HepG2 (cell line): ENCODE measurements at regions not wholly inside any gene's neighbourhood (a gene's known extent, or its start where the extent isn't known, plus 50 kb on each side); places are given as distances from the start of the nearest gene placed in this dataset.

Experiments
- CBX2 ChIP-seq, 2 experiments: fragments of 200-600 bp in 1 of 2; sonication (generic); formaldehyde crosslinking in 1 of 2; IDR thresholded peaks; 2 replicates each; pipeline versions ENCODE4 v1.7.0 to v1.8.1; 2018 to 2022; ENCODE audit warnings: low read depth in 2 of 2, low read length in 1 of 2, mild to moderate bottlenecking in 1 of 2, missing genetic modification reagents in 1 of 2
- CREB1 ChIP-seq, 2 experiments: fragments of 450-650 bp in 1 of 2; IDR thresholded peaks; 2 replicates each; pipeline ENCODE4 v1.6.1; 2016 to 2017; ENCODE audit warnings: control low read depth in 1 of 2, mild to moderate bottlenecking in 1 of 2, missing compliant biosample characterization in 1 of 2, missing genetic modification characterization in 1 of 2
- FOXK2 ChIP-seq: fragments of 450-650 bp; IDR thresholded peaks from 2 replicates; pipeline ENCODE4 v1.6.1; 2016
- FOXP1 ChIP-seq, 2 experiments: fragments of 450-650 bp in 1 of 2; IDR thresholded peaks; 2 replicates each; pipeline ENCODE4 v1.6.1; 2017 to 2018; ENCODE audit warnings: antibody characterized with exemption in 1 of 2
- ISX ChIP-seq: sonication (generic); formaldehyde crosslinking; conservative IDR thresholded peaks from 2 replicates; pipeline ENCODE4 v1.5.0; 2020; ENCODE audit warnings: missing genetic modification reagents
- NR1H2 ChIP-seq: sonication (generic); formaldehyde crosslinking; IDR thresholded peaks from 2 replicates; pipeline ENCODE4 v1.8.1; 2022; ENCODE audit warnings: low read depth, missing genetic modification reagents, borderline replicate concordance
- TCF12 ChIP-seq, 2 experiments: fragments of 450-650 bp in 1 of 2; sonication (generic) in 1 of 2; formaldehyde crosslinking in 1 of 2; IDR thresholded peaks; 2 replicates each; pipeline versions ENCODE4 v1.6.1 to v1.8.0; 2017 to 2022; ENCODE audit warnings: antibody characterized with exemption in 1 of 2, mild to moderate bottlenecking in 1 of 2, missing genetic modification reagents in 1 of 2, moderate library complexity in 1 of 2
- TRIM24 ChIP-seq: sonication (generic); formaldehyde crosslinking; IDR thresholded peaks from 2 replicates; pipeline ENCODE4 v1.8.0; 2022; ENCODE audit warnings: mild to moderate bottlenecking, missing genetic modification reagents
- U2AF2 ChIP-seq: fragments of 200-400 bp; formaldehyde crosslinking; IDR thresholded peaks from 2 replicates; pipeline ENCODE4 v1.6.1; 2017; ENCODE audit warnings: low read depth, mild to moderate bottlenecking, low read length
- ZBTB7B ChIP-seq: sonication (generic); formaldehyde crosslinking; IDR thresholded peaks from 2 replicates; pipeline ENCODE4 v1.4.0; 2020; ENCODE audit warnings: missing genetic modification reagents
- ZFP62 ChIP-seq: sonication (generic); formaldehyde crosslinking; IDR thresholded peaks from 2 replicates; pipeline ENCODE4 v1.4.0; 2020; ENCODE audit warnings: missing genetic modification reagents
- ZNF263 ChIP-seq: sonication (generic); formaldehyde crosslinking; IDR thresholded peaks from 2 replicates; pipeline ENCODE4 v1.4.0; 2020; ENCODE audit warnings: missing genetic modification reagents
- ZNF274 ChIP-seq: sonication (generic); formaldehyde crosslinking; IDR thresholded peaks from 2 replicates; pipeline ENCODE4 v1.5.1; 2020; ENCODE audit warnings: mild to moderate bottlenecking, missing genetic modification reagents
- ZNF317 ChIP-seq: sonication (generic); formaldehyde crosslinking; IDR thresholded peaks from 2 replicates; pipeline ENCODE4 v1.5.0; 2020; ENCODE audit warnings: mild to moderate bottlenecking, missing genetic modification reagents
- ZNF446 ChIP-seq: sonication (generic); formaldehyde crosslinking; IDR thresholded peaks from 2 replicates; pipeline ENCODE4 v1.5.0; 2020; ENCODE audit warnings: mild to moderate bottlenecking, missing genetic modification reagents
- ZNF615 ChIP-seq: sonication (generic); formaldehyde crosslinking; IDR thresholded peaks from 2 replicates; pipeline ENCODE4 v1.5.0; 2020; ENCODE audit warnings: mild to moderate bottlenecking, missing genetic modification reagents, borderline replicate concordance
- TF ChIP-seq, protein P1 (sequence below): sonication (generic); formaldehyde crosslinking; IDR thresholded peaks from 2 replicates; pipeline ENCODE4 v1.5.1; 2020; ENCODE audit warnings: missing genetic modification reagents, mild to moderate bottlenecking, borderline replicate concordance
- TF ChIP-seq, protein P2 (sequence below): sonication (generic); formaldehyde crosslinking; IDR thresholded peaks from 2 replicates; pipeline ENCODE4 v1.9.0; 2021; ENCODE audit warnings: missing genetic modification reagents, mild to moderate bottlenecking, borderline replicate concordance
- TF ChIP-seq, protein P3 (sequence below): sonication (generic); formaldehyde crosslinking; IDR thresholded peaks from 2 replicates; pipeline ENCODE4 v1.4.0; 2020; ENCODE audit warnings: missing genetic modification reagents, borderline replicate concordance
- TF ChIP-seq, protein P4 (sequence below): sonication (generic); formaldehyde crosslinking; IDR thresholded peaks from 2 replicates; pipeline ENCODE4 v1.8.0; 2022; ENCODE audit warnings: mild to moderate bottlenecking, missing genetic modification reagents

DNA sequence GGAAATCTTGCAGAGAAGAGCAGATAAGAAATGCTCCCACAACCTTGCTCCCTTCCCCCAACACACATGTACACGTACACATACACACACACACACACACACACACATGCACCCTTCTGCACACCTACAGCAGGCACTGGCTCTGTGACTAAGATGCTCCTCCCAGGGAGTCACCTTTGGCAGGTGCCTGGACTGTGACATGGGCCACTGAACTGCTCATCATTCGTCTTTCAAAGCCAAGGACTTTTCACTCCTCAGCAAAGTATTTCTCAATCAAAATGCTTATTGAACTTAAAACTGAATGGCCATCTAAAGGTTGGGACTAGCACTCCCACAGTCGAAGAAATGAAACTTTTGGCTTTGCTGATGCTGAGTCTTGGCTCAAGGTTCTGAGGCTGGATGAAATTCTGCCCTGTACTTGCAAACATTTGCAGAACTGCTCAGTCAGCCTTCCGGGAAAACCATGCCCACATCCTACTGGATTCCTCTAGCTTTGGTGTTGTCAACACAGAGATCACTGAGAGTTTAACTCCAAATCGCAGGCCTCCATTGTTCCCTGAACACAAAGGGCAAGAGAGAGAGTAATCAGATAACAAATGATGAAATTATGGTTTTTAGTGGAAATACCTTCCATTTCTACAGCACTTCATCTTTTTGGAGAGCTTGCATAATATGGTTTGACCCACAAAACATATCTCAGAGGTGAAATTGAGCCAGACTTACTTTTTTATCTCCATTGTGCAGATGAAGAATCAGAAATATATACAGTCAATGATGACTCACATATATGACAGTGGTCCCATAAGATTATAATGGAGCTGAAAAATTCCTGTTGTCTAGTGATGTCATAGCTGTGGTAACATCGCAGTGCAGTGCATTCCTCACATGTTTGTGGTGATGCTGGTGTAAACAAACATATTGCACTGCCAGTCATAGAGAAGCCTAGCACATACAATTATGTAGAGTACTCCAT is 72.4 kb upstream of the BCAR3 start (continued):
- TF ChIP-seq, protein P1, sequence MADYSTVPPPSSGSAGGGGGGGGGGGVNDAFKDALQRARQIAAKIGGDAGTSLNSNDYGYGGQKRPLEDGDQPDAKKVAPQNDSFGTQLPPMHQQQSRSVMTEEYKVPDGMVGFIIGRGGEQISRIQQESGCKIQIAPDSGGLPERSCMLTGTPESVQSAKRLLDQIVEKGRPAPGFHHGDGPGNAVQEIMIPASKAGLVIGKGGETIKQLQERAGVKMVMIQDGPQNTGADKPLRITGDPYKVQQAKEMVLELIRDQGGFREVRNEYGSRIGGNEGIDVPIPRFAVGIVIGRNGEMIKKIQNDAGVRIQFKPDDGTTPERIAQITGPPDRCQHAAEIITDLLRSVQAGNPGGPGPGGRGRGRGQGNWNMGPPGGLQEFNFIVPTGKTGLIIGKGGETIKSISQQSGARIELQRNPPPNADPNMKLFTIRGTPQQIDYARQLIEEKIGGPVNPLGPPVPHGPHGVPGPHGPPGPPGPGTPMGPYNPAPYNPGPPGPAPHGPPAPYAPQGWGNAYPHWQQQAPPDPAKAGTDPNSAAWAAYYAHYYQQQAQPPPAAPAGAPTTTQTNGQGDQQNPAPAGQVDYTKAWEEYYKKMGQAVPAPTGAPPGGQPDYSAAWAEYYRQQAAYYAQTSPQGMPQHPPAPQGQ (CRISPR knock-in tag), result no peak
- TF ChIP-seq, protein P2, sequence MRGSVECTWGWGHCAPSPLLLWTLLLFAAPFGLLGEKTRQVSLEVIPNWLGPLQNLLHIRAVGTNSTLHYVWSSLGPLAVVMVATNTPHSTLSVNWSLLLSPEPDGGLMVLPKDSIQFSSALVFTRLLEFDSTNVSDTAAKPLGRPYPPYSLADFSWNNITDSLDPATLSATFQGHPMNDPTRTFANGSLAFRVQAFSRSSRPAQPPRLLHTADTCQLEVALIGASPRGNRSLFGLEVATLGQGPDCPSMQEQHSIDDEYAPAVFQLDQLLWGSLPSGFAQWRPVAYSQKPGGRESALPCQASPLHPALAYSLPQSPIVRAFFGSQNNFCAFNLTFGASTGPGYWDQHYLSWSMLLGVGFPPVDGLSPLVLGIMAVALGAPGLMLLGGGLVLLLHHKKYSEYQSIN (CRISPR knock-in tag), result no peak
- no peak for TF ChIP-seq ZNF263
- TF ChIP-seq, protein P3, sequence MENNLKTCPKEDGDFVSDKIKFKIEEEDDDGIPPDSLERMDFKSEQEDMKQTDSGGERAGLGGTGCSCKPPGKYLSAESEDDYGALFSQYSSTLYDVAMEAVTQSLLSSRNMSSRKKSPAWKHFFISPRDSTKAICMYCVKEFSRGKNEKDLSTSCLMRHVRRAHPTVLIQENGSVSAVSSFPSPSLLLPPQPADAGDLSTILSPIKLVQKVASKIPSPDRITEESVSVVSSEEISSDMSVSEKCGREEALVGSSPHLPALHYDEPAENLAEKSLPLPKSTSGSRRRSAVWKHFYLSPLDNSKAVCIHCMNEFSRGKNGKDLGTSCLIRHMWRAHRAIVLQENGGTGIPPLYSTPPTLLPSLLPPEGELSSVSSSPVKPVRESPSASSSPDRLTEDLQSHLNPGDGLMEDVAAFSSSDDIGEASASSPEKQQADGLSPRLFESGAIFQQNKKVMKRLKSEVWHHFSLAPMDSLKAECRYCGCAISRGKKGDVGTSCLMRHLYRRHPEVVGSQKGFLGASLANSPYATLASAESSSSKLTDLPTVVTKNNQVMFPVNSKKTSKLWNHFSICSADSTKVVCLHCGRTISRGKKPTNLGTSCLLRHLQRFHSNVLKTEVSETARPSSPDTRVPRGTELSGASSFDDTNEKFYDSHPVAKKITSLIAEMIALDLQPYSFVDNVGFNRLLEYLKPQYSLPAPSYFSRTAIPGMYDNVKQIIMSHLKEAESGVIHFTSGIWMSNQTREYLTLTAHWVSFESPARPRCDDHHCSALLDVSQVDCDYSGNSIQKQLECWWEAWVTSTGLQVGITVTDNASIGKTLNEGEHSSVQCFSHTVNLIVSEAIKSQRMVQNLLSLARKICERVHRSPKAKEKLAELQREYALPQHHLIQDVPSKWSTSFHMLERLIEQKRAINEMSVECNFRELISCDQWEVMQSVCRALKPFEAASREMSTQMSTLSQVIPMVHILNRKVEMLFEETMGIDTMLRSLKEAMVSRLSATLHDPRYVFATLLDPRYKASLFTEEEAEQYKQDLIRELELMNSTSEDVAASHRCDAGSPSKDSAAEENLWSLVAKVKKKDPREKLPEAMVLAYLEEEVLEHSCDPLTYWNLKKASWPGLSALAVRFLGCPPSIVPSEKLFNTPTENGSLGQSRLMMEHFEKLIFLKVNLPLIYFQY, result no peak
- no peak for TF ChIP-seq ZNF446 (CRISPR knock-in tag)
- TF ChIP-seq CBX2 (IDR thresholded peaks at IDR 0.05; ENCODE audit: low read depth, low read length), result no peak
- no peak for TF ChIP-seq CBX2 (CRISPR knock-in tag; IDR thresholded peaks at IDR 0.05; ENCODE audit: low read depth)
- no peak for TF ChIP-seq ZNF317 (CRISPR knock-in tag)
- no peak for TF ChIP-seq ZBTB7B (CRISPR knock-in tag)
- TF ChIP-seq U2AF2, result no peak
- TF ChIP-seq NR1H2 (CRISPR knock-in tag), result no peak
- TF ChIP-seq ZFP62 (CRISPR knock-in tag), result no peak
- no peak for TF ChIP-seq TRIM24
- no peak for TF ChIP-seq TCF12 (IDR thresholded peaks at IDR 0.05)
- TF ChIP-seq TCF12 (CRISPR knock-in tag; IDR thresholded peaks at IDR 0.05), result no peak
- no peak for TF ChIP-seq ZNF615 (CRISPR knock-in tag)
- TF ChIP-seq ZNF274 (CRISPR knock-in tag), result no peak
- no peak for TF ChIP-seq FOXP1 (IDR thresholded peaks at IDR 0.05)
- peak; percentile 6; the same call in 1 of the 2 replicates for TF ChIP-seq FOXP1 (CRISPR knock-in tag; IDR thresholded peaks at IDR 0.05)
- no peak for TF ChIP-seq FOXK2
- TF ChIP-seq, protein P4, sequence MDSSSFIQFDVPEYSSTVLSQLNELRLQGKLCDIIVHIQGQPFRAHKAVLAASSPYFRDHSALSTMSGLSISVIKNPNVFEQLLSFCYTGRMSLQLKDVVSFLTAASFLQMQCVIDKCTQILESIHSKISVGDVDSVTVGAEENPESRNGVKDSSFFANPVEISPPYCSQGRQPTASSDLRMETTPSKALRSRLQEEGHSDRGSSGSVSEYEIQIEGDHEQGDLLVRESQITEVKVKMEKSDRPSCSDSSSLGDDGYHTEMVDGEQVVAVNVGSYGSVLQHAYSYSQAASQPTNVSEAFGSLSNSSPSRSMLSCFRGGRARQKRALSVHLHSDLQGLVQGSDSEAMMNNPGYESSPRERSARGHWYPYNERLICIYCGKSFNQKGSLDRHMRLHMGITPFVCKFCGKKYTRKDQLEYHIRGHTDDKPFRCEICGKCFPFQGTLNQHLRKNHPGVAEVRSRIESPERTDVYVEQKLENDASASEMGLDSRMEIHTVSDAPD (CRISPR knock-in tag), result no peak
- no peak for TF ChIP-seq ISX (CRISPR knock-in tag)
- peak; percentile 89 for TF ChIP-seq CREB1 (IDR thresholded peaks at IDR 0.05)
- no peak for TF ChIP-seq CREB1 (CRISPR knock-in tag; IDR thresholded peaks at IDR 0.05)
